T-cell (primary cell): ENCODE measurements at regions not wholly inside any gene's neighbourhood (a gene's known extent, or its start where the extent isn't known, plus 50 kb on each side); places are given as distances from the start of the nearest gene placed in this dataset.
"Not testable (repeated sequence)": the region's sequence is repeated elsewhere in the genome, so short reads cannot be mapped to it uniquely, and the experiment has no call there.

Source experiments
- ATAC-seq, 4 experiments: fragments of 200-7000 bp in 3 of 4; fragments of 150-1000 bp in 1 of 4; cut with Tn5 transposase; replicated peaks in 1 of 4; 1 replicate in 3 of 4; 2 replicates in 1 of 4; pipeline ENCODE4 v1.10.0; 2021; ENCODE audit warnings: moderate library complexity in 3 of 4, mild to moderate bottlenecking in 2 of 4, moderate number of reproducible peaks in 1 of 4
- CTCF ChIA-PET, 2 donors: fragments of 300-600 bp; sonication (Branson Sonifier 250); formaldehyde crosslinking; loops; one replicate each; lab custom pipeline; 2022; ENCODE audit warnings: antibody characterized with exemption in 2 of 2; lab: Charles Lee
- POLR2A ChIA-PET, 2 donors: fragments of 300-600 bp; sonication (Branson Sonifier 250); formaldehyde crosslinking; loops; one replicate each; lab custom pipeline; 2022; ENCODE audit warnings: antibody characterized with exemption in 2 of 2; lab: Charles Lee
- DNase-seq, 35 experiments: peaks; one replicate each; pipeline versions ENCODE4 v3.0.0 to v3.0.0-alpha.2; 2013 to 2023
- H3K27ac ChIP-seq: one replicate; pipeline ENCODE4 v1.5.1; 2013; ENCODE audit warnings: low read length
- H3K27me3 ChIP-seq, 2 experiments: replicated peaks in 1 of 2; 1 replicate in 1 of 2; 2 replicates in 1 of 2; pipeline versions ENCODE4 v1.6.1 to v1.7.0; 2013; ENCODE audit warnings: low read length in 1 of 2, mixed read lengths in 1 of 2; ENCODE audit not compliant: control insufficient read depth in 2 of 2, insufficient read depth in 2 of 2; ENCODE audit errors: extremely low read depth in 1 of 2
- H3K36me3 ChIP-seq, 2 donors: 1 replicate in 1 of 2; 2 replicates in 1 of 2; pipeline versions ENCODE4 v1.6.1 to v1.7.0; 2013; ENCODE audit warnings: low read length in 1 of 2; ENCODE audit not compliant: control insufficient read depth in 2 of 2, insufficient read depth in 1 of 2; ENCODE audit errors: extremely low read depth in 1 of 2
- H3K4me1 ChIP-seq, 2 experiments: 1 replicate in 1 of 2; 2 replicates in 1 of 2; pipeline versions ENCODE4 v1.6.1 to v1.7.0; 2013; ENCODE audit warnings: low read length in 2 of 2, mixed read lengths in 1 of 2; ENCODE audit not compliant: insufficient read depth in 2 of 2, control insufficient read depth in 1 of 2; ENCODE audit errors: extremely low read depth in 1 of 2
- H3K4me3 ChIP-seq, 2 donors: 1 replicate in 1 of 2; 2 replicates in 1 of 2; pipeline versions ENCODE4 v1.5.1 to v1.7.0; 2013; ENCODE audit warnings: mild to moderate bottlenecking in 2 of 2, low read length in 1 of 2, moderate library complexity in 1 of 2; ENCODE audit not compliant: control insufficient read depth in 1 of 2; ENCODE audit errors: extremely low read depth in 1 of 2
- H3K9me3 ChIP-seq: 2 replicates; pipeline ENCODE4 v1.7.0; 2013
- H3K27ac Mint-ChIP-seq, 2 donors: one replicate each; pipeline ENCODE4 v1.8.0; 2020 to 2021; ENCODE audit warnings: mild to moderate bottlenecking in 2 of 2, mixed read lengths in 2 of 2
- H3K27me3 Mint-ChIP-seq, 2 donors: one replicate each; pipeline ENCODE4 v1.8.0; 2021 to 2022; ENCODE audit warnings: mixed read lengths in 2 of 2
- H3K36me3 Mint-ChIP-seq: one replicate; pipeline ENCODE4 v1.8.0; 2021; ENCODE audit warnings: mixed read lengths
- H3K4me1 Mint-ChIP-seq, 3 donors: one replicate each; pipeline ENCODE4 v1.8.0; 2020 to 2022; ENCODE audit warnings: mixed read lengths in 3 of 3, mild to moderate bottlenecking in 1 of 3
- H3K4me3 Mint-ChIP-seq, 3 donors: one replicate each; pipeline ENCODE4 v1.8.0; 2020 to 2022; ENCODE audit warnings: mild to moderate bottlenecking in 3 of 3, mixed read lengths in 3 of 3, moderate library complexity in 3 of 3
- H3K9me3 Mint-ChIP-seq, 3 donors: one replicate each; pipeline ENCODE4 v1.8.0; 2020 to 2022; ENCODE audit warnings: mixed read lengths in 3 of 3
- WGBS: methylation state at CpG from one replicate; pipeline ENCODE4 v1.1.5; 2013; ENCODE audit warnings: missing lambda C conversion rate; ENCODE audit not compliant: insufficient coverage; 5-methylcytosine and 5-hydroxymethylcytosine counted together

DNA sequence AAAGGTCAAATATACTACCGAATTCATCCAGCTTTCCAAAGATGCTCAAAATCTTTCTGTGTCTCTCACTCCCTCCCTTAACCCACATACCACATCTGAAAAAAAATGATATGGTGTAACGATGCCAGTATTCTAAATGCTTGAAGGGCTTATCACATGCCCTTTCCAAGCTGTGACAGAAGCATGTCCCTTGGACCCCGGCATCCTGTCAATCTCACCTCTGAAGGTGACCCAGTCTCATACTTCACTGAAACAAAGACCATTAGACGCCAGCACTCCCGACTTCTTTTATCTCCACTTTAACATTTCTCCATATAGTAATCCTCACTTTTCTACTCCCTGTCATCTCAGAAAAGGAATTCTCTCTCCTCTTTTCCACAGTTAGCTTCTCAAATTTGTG, 130.8 kb downstream of the KBTBD2 start:
- H3K4me1 ChIP-seq, CTCF ChIA-PET, H3K4me3 ChIP-seq, POLR2A ChIA-PET, ATAC-seq, H3K27ac ChIP-seq, H3K36me3 ChIP-seq, H3K4me3 Mint-ChIP-seq, DNase-seq, H3K9me3 ChIP-seq, H3K9me3 Mint-ChIP-seq, H3K36me3 Mint-ChIP-seq: not testable (repeated sequence)
- WGBS: 90% methylated on average over 2 of the region's 5 CpGs
- Mint-ChIP-seq H3K4me1 (peaks cover 9 to 12% (median 10%) of the 10 kb centered on the region in 3 donors), H3K27me3 (peaks cover 40 to 54% of the 10 kb centered on the region in 2 donors), H3K27ac (peak overlapping the region in 1 of 2 donors; percentile 1)
- H3K27me3 ChIP-seq: peaks cover 5 to 24% of the 10 kb centered on the region in 2 experiments

DNA sequence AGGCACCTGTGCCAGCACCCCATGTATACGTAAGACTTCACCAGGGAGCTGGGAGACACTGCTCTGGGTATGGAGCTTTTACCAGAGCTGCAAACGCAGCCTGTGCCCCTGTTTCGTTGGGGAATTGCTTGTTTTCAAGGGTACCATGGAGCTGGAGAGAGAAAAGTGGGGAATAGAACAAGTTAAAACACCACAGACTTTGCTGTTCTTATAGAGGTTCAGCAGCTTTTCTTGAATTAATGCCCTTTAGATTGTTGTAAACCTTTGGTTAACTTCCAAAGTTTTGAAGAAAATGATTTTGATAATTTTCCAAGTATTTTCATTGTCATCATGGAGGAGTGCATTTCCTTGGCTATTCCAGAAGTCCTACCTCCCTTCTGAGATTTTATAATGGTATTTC, 131.7 kb downstream of the KBTBD2 start:
- not testable (repeated sequence) for H3K4me3 Mint-ChIP-seq, DNase-seq, H3K27ac ChIP-seq, H3K36me3 Mint-ChIP-seq, H3K4me1 ChIP-seq, H3K36me3 ChIP-seq, H3K9me3 Mint-ChIP-seq, H3K9me3 ChIP-seq, H3K4me3 ChIP-seq, ATAC-seq, H3K27ac Mint-ChIP-seq
- ChIA-PET POLR2A (interaction anchor here in 1 of 2 donors (0.7 kb wide), 1 partner anchor 521 kb away, joined by 3 read pairs; no protein-coding TSS in a partner anchor), CTCF (interaction anchor here in 1 of 2 donors (0.6 to 1.1 kb wide), 2 partner anchors 29 to 277 kb away, joined by 3 to 4 read pairs; no protein-coding TSS in a partner anchor)
- peaks cover 5 to 22% of the 10 kb centered on the region in 2 experiments for H3K27me3 ChIP-seq
- Mint-ChIP-seq H3K4me1 (peaks cover 9 to 12% (median 10%) of the 10 kb centered on the region in 3 donors), H3K27me3 (peaks cover 39 to 49% of the 10 kb centered on the region in 2 donors)
- 100% methylated on average over 1 of the region's 3 CpGs for WGBS

DNA sequence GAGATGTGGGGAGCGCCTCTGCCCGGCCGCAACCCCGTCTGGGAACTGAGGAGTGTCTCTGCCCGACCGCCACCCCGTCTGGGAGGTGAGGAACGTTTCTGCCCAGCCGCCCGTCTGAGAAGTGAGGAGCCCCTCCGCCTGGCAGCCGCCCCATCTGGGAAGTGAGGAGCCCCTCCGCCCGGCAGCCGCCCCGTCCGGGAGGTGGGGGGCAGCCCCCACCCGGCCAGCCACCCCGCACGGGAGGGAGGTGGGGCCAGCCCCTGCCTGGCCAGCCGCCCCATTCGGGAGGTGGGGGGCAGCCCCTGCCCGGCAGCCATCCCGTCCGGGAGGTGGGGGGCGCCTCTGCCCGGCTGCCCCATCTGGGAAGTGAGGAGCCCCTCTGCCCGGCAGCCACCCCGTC, 137.7 kb downstream of the KBTBD2 start:
- H3K27ac ChIP-seq, CTCF ChIA-PET, H3K4me1 Mint-ChIP-seq, H3K4me3 ChIP-seq, H3K9me3 Mint-ChIP-seq, H3K36me3 Mint-ChIP-seq, H3K27ac Mint-ChIP-seq, ATAC-seq, H3K4me1 ChIP-seq, POLR2A ChIA-PET, H3K27me3 ChIP-seq, H3K4me3 Mint-ChIP-seq, H3K36me3 ChIP-seq, DNase-seq, H3K9me3 ChIP-seq: not testable (repeated sequence)
- peaks cover under 1 to 10% of the 10 kb centered on the region in 2 donors for H3K27me3 Mint-ChIP-seq
- 95% methylated on average over 7 of the region's 29 CpGs for WGBS

DNA sequence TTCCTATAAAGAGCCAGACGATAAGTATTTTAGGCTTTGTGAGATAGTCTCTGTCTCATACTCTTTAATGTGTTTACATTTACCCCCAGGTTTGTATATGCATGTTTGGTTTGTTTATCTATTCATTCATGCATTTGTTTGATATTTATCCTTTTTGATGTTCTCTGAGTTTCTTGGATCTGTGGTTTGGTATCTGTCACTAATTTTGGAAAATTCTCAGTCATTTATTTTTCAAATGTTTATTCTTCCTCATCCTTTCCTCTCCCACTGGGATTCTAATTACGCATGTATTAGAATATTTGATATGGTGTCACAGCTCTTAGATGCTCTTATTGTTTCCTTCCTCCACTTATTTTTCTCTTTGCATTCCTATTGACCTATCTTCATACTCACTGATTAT, 143.2 kb downstream of the KBTBD2 start:
- peaks cover 16% of the 10 kb centered on the region in 2 donors for H3K27me3 Mint-ChIP-seq
- H3K4me3 Mint-ChIP-seq, CTCF ChIA-PET, POLR2A ChIA-PET, H3K9me3 ChIP-seq, H3K9me3 Mint-ChIP-seq, H3K27ac ChIP-seq, H3K27ac Mint-ChIP-seq, H3K4me1 Mint-ChIP-seq, H3K36me3 ChIP-seq, ATAC-seq, H3K4me3 ChIP-seq, H3K36me3 Mint-ChIP-seq, DNase-seq, H3K4me1 ChIP-seq, H3K27me3 ChIP-seq: not testable (repeated sequence)
- WGBS: no CpG with 5 or more reads among the region's 2 CpGs

DNA sequence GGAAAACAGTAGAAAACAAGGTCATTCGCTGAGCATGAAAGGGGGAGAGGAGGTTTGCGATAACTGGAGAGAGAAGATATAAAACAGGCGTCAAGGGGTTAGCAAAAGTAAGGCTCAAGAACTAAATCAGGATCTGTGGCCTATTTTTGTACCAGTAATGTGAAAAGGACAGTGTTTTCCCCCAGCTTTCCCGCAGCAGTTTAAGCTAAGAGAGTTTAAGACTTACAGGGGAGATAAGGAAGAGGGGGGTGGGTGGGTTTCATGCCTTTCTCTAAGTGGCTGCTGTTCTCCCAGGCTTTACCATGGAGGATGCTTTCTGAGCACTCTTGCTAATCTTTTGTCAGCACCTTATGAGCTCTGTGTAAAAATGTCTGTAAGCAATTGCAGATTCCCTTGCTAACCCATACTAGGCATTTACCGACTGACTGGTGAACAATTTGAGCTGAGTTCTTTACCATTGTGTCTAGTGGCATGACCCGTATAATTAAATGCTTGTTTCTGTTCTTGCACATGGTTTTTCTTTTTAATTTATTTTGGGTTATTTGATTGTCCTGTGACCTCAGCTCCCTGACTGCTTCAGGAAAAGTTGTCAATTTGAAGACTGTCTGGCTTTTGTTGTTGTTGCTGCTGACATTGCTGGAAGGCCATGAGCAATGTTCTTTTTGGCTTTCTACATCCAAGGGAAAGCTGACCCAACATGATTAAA, 144.0 kb downstream of the KBTBD2 start:
- H3K27ac ChIP-seq, H3K36me3 ChIP-seq, POLR2A ChIA-PET, H3K27ac Mint-ChIP-seq, H3K27me3 ChIP-seq, DNase-seq, H3K4me1 ChIP-seq, H3K9me3 Mint-ChIP-seq, ATAC-seq, CTCF ChIA-PET, H3K4me3 ChIP-seq, H3K9me3 ChIP-seq, H3K4me1 Mint-ChIP-seq, H3K36me3 Mint-ChIP-seq, H3K4me3 Mint-ChIP-seq: not testable (repeated sequence)
- H3K27me3 Mint-ChIP-seq: peaks cover 16% of the 10 kb centered on the region in 2 donors
- WGBS: 93% methylated on average over 5 of the region's 6 CpGs

DNA sequence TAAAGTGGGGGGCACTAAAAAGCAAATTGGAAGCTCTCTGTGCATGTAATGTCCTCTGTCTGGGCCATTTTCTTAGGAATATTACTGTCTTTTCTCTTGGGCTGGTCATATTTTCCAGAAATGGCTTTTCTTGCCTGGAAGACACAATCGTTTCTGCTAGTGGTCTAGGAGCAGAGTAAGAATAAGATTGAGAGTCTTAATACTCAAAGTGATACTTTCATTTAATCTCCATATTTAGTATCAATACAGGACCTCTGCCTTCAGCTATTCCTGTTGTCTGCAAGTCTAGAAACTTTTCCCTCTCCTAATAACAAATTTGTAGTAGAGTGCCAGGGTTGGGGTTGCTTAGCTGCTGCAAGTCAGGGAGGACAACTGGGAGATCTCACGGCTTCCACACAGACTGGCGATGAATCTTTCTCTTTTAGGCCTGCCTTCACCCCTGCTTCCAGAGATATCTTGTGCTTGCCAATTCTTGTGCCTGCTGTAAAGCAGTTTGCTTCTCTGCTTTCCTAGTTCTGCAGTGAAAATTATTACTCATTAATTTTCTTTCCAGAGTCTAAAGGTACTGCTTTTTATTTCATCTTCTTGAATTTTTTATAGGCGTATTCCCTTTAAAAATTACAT, 149.6 kb downstream of the KBTBD2 start:
- H3K9me3 Mint-ChIP-seq, H3K27ac Mint-ChIP-seq, POLR2A ChIA-PET, H3K4me3 ChIP-seq, DNase-seq, H3K36me3 ChIP-seq, H3K9me3 ChIP-seq, CTCF ChIA-PET, H3K36me3 Mint-ChIP-seq, H3K4me1 ChIP-seq, H3K4me1 Mint-ChIP-seq, H3K27me3 ChIP-seq, ATAC-seq, H3K27ac ChIP-seq, H3K4me3 Mint-ChIP-seq: not testable (repeated sequence)
- H3K27me3 Mint-ChIP-seq: peaks cover 11 to 15% of the 10 kb centered on the region in 2 donors
- WGBS: 93% methylated on average over 2 of the region's 4 CpGs
